Stimulated activated CD8-positive, alpha-beta memory T cell treated with anti-CD3 and anti-CD28 coated beads, Interleukin-15, amount 100 ng/mL, for 4 hours (primary cell): ENCODE measurements at regions not wholly inside any gene's neighbourhood (a gene's known extent, or its start where the extent isn't known, plus 50 kb on each side); places are given as distances from the start of the nearest gene placed in this dataset.
"Not testable (repeated sequence)": the region's sequence is repeated elsewhere in the genome, so short reads cannot be mapped to it uniquely, and the experiment has no call there.

Source experiments
- DNase-seq, 2 donors: peaks; one replicate each; pipeline ENCODE4 v3.0.0-alpha.2; 2020; ENCODE audit warnings: low read depth in 2 of 2

DNA sequence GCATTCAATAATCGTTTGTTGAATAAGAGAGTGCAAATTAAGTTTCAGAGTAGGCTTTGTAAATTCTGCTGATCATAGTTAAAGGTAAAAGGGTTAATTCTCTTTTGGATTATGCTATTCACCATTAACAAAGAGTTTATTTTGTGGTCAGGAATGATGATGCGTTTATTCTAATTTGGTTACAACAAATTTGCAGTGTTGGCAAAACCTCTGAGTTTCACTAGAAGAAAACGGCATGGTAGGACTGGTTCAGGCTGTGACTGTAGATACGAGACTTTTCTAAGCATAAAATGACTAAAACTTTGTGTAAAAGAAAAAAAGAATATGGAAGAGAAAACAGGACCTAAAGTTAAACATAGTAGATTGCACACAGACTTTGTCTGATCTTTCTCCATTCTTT lies 234.7 kb downstream of the TLR4 start:
- no peak for DNase-seq

DNA sequence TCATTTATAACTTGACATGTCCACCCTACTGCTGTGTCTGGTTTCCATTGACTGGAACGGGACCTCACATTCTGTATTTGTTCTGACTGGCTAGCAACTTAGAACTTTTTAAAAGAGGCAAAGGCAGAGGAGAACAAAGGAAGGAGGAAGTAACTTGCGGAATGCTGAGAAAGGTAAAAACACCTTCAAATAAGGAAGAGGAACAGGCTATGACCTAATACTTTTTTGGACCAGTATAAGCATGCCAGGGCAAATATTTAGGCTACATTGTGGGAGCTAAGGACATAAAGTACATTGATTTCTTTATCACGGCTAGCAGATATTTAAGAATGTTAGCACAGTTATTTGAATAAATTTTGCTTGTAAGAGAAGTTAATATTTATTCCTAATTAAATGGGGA lies 240.5 kb downstream of the TLR4 start:
- DNase-seq: not testable (repeated sequence)

DNA sequence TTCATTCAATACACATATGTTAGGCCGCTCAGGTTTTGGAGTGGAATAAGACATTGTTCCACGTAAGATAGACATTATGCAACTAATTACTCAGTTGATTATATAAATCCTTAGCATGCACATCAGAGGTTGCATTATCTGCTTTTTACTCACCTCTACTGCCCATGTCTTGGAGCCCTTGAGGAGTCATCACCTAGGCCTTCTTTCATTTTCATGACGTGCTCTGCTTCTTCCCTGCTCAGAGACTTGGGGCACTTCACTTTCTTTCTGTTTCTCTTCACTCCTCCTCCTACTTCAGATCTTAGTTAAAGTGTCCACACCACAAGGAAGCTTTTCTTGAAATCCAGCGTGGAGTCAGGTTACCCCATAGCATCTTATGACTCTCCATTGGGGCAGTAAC lies 241.1 kb downstream of the TLR4 start:
- no peak for DNase-seq

DNA sequence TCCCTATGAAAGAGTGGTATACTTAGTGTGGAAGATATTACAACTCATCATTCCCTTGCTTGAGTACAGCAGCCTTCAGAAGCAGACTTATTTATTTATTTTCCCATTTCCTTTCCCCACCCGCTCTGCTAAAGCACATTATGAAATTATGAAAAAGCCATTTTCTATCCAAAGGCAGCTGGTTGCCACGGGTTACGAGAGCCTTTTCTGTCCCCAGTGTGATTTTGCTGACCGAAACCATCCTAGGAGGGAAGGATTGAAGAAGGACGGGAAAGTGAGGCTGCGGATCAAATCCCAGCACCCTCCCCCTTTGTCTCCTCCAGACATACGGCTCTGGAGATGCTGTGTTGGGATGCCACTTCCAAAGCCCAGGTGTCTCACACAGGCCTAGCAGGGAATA lies 246.9 kb downstream of the TLR4 start:
- no peak for DNase-seq

DNA sequence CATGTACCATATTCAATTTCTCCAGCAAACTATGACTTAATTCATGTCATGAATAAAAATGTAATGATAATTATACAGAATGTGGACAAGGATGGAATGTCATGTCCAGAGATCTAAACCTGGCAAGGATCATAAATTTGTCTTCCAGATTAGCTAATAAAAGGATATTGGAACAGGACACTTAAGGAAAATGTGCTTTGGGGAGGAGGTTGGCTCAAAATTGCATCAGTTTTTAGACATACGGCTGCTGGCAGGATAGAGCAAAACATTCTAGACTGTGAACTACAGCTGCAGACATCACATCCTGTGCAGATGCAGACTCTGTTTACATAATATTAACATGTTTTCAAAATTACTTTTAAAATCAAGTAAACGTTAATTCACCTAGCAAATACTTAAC lies 248.4 kb downstream of the TLR4 start:
- no peak for DNase-seq

DNA sequence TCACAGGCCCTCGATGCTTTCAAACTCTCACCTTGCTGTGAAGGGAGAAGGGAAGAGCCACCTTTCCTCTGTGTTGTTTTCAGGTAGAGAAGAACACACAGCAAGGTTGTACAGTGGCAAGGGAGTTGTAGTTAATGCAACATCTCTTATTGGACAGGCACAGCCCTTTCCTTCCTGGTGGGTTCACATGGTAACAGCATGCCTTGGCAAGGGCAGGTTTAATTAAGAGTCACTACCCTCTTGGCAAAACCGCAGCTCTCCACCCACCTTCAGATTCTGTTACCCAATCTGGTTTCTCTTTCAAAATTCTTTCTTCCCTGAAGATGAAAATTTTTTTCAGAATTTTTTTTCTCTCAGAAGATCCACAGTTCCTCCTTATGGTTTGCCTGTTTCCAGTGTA lies 253.1 kb downstream of the TLR4 start:
- no peak for DNase-seq

DNA sequence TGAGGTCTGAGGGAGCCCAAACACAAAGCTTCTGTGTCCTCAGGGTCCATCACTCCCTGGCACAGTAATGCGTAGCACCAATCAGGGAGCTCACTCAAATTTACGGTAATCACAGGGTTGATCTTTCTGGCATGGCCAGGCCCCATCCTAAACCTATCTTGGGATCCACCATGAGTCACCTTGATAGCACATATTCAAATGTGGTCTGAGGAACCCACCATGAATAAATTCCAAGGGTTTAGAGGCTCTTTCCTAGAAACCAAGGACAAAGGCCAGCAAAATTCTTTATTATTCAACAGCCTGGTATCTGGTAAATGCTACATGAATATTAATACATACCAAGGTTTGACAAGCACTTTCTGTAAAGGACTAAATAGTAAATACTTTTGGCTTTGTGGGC lies 254.5 kb downstream of the TLR4 start:
- no peak for DNase-seq

DNA sequence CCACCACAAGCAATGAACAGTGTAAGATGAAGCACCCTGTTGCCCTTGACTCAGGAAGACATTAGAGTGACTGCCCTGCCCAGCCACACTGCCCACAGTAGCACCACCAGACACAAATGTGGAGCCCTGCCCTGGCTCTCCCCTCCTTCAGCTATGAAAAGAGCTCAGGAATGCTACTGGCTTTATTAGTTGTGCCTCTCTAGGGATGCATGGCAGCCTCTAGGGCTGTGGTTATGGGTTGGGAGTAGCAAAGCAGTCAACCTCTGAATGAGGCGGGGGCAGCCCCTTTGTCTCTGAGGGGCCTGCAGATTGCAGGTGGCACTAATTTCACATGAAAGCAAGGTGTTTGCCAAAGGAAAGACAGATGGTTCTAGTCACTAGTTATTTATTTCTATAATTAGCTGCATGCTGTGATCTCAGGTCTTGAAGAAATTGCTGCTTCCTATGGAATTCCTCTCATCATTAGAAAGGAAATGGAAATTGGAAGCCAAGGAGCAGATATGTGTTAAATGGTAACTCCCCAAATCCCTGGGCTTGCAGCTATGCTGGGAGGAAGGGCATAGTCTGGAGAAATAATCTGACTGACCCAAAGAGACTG lies 259.4 kb downstream of the TLR4 start:
- DNase-seq: no peak

DNA sequence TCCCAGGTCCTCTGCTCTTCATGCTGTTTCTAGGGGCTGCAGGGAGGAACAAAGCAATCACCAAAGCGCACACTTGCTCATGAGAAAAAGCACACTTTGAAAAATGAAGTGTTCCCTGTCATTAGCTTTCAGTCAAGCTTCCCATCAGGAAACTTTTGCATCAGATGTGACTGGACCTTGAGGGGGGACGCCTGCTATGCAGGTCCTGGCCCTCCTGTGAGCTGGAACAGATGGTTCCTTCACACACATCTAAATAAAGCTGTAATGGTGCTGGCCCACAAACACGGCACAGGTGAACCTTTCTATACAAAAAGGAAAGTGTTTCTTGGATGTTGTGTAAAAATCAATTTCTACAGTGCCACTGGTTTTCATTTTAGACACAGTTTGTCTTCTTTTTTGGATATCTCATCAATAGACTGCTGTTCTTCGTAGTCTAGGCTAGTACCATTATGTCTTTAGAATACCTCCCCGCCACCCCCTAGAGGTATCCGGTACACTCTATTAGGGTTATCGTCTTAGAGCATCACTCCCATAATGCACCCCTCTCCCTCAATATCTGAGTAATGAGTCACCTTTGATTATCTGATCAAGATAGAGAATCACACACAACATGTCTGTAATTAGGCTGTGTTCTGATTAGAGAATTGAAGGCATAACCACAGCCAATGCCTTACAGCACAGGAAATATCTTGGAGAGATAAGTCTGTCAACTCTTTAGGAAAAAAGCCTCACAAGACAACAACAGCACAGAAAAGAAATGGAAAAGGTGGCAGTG lies 266.3 kb downstream of the TLR4 start:
- DNase-seq: no peak

DNA sequence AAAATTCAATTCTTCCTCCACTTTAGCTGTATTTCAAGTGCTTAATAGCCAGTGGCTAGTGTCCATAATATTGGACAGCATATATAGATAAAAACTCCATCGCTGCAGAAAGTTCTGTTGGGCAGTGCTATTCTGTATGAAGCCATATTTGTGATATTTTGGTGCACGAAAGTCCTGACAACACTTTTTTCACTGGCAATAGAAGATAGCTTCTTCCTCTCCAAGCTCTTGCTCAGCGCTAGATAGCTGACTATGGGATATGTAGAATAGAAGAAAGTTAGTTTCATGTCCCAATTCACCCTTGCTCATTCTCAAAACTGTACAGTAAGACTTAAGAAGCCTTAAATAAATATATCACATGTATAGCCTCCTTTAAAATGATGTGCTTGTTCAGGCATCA lies 269.9 kb downstream of the TLR4 start:
- DNase-seq: no peak

DNA sequence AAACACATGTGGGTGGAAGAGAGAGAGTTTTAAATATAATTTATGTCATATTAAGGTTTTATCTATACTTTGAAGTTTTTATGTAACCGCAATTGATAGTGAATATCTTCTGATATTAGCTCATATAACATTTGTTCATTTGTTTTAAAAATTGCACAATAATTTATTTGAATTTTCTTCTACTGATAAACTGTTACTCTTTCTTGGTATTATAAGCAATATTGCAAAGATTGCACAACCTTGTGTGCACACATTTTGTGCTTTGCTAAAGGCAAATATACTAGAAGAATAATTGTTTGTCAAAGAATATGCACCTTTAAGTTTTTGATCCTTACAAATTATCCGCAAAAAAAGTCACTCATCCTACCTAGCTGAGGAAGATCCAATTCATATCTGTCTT lies 275.7 kb downstream of the TLR4 start:
- no peak for DNase-seq

DNA sequence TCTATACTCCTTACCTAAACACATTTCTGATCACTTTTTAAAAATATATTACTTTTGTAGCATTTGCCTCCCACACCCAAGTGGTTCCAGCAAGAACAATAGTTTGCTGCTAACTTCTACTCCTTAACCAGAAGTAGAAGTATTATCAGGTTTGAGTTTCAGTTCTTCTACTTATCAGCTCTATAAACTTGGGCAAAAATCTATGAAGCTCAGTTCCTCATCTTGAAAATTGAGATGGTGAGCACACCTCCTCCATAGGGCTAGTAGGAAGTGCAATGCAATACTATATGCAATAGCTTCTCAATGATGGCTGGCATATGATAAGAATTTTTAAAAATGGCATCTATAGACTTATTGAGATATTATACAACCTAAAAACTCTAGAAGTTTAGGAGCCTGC lies 283.7 kb downstream of the TLR4 start:
- no peak for DNase-seq

DNA sequence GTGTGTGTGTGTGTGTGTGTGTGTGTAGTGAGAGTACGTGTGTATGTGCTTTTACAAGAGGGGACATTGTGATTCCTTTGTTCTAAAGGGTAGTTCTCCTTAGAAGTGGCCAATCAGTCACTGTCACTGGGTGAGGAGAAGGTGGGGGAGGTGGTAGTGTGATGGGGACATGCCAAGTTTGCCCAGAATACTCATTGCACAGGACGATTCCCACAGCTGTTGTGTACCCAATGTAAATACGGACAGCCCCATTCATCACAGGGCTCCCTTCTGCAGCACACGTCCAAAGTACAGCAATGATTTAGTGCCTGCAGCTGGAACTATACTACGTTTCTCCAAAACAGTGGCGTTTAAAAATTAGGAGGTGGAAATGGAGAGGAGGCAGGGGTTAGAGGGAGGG lies 287.8 kb downstream of the TLR4 start:
- DNase-seq: no peak

DNA sequence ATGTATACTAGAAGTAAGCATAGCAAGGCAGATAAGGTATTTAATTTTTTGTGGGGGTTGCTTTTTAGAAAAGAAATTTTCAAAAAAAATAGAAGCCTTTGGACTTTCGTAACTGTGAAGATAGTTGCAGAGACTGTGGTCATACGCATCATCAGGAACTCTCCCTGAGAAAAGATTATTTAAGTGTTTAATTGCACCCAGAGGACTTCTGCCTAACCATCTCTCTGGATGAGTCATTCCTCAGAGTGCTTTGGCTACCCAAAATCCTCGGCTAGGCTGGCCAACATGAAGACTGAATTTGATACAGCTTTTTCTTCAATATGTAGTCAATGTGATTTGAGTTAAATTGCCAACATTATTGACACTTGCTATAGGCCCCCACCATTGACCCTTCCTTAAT lies 296.4 kb downstream of the TLR4 start:
- no peak for DNase-seq

DNA sequence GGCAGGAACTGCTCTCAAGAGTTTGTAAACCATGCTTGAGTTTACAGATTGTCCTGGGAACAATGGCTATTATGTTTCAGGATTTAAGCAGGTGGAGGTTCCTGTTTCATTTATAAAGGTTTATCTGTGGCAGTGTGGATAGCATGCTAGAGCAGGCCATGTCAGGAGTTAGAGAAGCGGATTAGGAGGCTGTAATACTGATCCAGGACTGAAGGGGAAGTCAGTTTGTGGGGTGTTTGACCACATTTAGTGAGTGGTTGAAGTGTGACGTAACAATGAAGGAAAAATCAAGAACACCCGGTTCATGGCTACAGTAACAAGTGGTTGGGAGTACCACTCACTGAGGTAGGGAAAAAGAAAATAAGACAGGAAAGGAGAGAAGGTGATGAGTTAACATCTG lies 299.0 kb downstream of the TLR4 start:
- no peak for DNase-seq

DNA sequence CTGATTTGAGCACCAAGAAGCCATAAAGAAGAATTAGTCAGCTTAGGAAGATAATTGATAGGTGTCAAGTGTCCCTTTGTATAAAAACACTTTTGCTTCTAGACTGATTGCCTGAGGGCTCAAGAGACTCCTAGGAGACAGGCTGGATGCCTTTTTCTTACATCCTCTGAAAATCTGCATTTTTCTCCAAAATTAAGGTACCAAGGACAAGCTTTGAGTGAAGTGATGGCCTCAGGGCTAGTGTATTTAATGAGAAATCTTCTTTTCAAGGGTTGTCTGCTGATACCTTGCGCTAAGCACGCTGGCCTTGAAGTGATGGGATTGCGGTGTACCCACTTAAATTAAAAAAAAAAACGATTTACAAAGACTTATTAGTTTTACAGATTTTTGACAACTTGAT lies 304.0 kb downstream of the TLR4 start:
- no peak for DNase-seq

DNA sequence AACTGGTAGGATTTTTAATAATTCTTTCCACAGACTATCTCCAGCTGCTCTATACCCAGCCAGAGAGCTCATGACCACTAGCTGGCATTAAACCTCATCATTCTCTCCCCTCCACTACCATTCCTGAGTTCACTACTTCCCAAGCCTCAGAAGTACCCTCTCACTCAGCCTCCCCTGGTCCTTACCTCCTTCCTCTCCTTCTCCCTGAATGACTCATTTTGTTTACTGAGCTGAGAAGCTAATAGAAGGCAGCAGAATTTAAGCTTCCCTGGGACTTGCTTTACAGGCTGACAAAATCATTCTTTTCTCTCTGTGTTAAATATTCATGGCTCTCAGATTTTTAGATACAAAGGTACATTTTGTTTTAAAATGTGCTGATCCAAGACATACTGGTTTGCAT lies 305.4 kb downstream of the TLR4 start:
- no peak for DNase-seq

DNA sequence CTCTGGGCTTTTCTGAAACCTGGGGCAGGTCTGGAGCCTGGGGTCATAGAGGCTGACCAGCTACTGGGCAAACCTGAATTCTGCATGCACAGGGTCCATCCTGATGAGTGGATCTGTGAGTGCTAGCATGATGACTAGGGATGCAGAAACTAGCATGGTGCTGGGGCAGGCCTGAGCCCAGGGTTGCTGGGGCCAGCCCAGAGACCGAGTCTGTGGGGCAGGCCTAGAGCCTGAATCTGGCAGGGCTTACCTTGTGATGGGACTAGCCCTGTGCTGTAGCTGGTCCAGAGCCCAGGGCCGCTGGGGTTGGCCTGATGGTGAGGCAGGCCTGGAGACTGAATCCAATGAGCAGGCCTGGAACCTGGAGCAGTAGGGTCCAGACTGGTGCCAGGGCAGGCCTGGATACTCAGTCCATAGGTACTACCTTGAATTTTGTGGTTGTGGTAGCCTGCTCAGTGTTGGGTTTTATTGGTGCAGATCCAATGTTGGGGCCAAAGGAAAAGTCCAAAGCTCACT lies 313.5 kb downstream of the TLR4 start:
- no peak for DNase-seq

DNA sequence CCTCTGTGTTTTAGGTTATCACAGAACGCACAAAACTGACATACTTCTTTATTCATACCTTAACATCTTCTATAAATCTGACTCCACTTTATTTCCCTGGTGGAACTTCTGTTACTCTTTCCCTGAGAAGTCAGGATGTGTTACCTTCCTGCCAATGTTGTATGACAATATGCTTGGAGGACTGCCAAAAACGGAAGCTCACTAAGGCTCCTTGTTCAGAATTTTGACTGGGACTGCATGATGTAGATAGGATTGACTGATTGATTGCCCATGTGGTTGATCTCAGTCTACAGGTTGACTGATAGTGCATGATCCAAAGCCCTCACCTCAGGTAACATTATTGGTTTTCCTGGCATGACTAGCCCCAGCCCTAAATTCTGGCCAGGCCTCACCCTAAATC lies 319.4 kb downstream of the TLR4 start:
- DNase-seq: no peak

DNA sequence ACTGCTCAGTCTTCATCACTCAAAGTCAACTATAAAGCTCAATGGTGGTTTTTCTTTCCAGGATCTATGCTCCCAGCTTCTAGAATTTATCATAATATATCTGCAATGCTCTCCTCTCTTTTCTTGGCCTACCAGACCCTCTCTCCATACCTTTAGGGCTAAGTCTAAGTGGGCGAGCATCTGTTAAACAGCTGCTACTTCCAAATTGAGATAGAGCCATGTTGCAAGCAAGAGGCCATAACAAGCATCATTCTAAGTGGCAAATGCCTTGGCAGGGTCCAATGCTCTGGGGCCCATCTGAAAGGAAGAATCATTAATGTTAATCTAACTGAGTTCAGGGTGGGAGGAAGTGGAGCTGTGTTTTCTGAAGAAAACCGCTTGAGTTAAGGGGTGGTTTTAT lies 324.0 kb downstream of the TLR4 start:
- no peak for DNase-seq

DNA sequence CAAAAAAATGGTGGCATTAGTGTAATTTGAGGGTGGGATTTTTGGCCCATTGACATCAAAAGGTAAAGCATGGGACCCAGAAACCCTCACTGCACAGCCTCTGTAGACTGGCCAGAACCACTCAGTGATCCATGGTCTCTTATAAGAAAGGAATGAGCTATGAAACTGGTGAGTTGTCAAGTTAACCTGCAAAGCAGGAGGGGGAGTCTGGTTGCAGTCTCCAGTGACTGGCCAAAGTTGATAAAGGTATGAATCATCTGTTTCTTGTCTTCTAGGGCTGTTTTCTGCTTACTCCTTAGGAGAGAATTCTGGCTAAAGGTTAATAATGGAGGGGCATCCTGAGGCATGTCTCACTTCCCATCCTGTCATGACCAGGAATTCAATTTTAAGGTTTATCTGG lies 325.2 kb downstream of the TLR4 start:
- no peak for DNase-seq

DNA sequence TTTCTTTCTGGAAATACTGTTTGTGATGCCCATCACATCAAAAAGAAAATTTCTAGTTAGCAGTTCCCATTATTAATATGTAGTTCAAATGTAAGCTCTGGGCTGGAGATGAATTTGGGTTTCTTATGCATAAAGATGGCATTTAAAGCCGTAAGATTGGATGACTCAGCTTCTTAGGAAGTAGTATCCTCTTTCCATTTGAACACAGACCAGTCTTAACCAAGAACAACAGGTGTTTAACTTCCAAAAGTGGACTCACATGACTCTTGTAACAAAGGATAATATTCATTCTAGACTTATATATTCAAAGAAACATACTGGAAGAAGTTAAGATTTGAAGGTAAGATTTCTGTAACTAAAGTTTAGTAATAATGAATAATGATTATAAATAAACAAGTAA lies 330.5 kb downstream of the TLR4 start:
- no peak for DNase-seq

DNA sequence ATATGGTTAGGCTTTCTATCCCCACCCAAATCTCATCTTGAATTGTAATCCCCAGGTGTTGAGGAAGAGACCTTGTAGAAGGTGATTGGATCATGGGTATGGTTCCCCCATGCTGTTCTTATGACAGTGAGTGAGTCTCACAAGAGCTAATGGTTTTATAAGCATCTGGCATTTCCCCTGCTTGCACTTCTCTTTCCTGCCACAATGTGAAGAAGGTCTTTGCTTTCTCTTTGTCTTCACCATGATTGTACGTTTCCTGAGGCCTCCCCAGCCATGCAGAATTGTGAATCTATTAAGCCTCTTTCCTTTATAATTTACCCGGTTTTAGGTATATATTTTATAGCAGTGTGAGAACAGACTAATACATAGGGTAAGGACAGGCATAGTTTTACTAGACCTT lies 334.5 kb downstream of the TLR4 start:
- no peak for DNase-seq

DNA sequence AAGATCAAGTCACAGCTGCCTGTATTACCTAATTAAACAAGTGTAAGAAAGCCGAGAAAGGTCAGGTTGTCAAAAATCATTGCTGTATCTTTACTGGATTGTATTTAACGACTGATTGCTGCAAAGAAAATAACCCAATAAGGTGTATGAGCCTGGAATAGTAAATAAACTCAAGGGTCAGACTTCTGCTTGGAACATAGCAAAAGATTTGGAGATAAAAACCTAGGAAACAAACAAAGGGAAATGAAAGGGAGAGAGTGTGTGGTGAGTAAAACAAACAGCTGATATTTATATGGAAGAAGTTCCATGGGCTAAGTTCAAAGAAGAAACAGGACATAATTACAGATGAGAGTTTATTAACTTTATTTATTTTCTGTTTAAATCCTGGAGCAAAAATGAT lies 354.0 kb downstream of the TLR4 start:
- no peak for DNase-seq
